Esophagus muscularis mucosa (tissue), 3 donors: ENCODE measurements at regions not wholly inside any gene's neighbourhood (a gene's known extent, or its start where the extent isn't known, plus 50 kb on each side); places are given as distances from the start of the nearest gene placed in this dataset.

Source experiments
- CTCF ChIP-seq, 3 experiments: fragments of 200-600 bp in 2 of 3; fragments of 450-650 bp in 1 of 3; sonication (generic) in 2 of 3; IDR thresholded peaks; one replicate each; pipeline ENCODE4 v1.5.1; 2017 to 2019; ENCODE audit warnings: antibody characterized with exemption in 3 of 3, mild to moderate bottlenecking in 2 of 3, moderate library complexity in 1 of 3
- POLR2A ChIP-seq: fragments of 450-650 bp; IDR thresholded peaks from one replicate; pipeline ENCODE4 v1.6.1; 2017; ENCODE audit warnings: antibody characterized with exemption, moderate library complexity, mild to moderate bottlenecking, low read depth
- POLR2AphosphoS5 ChIP-seq, 2 donors: sonication (generic); formaldehyde crosslinking; IDR thresholded peaks; one replicate each; pipeline ENCODE4 v1.6.1; 2017; ENCODE audit warnings: antibody characterized with exemption in 2 of 2

- TF ChIP-seq POLR2A = no peak
- TF ChIP-seq POLR2AphosphoS5 (IDR thresholded peaks at IDR 0.05) = no peak
- no peak for TF ChIP-seq CTCF (IDR thresholded peaks at IDR 0.05)
Observed at GRCh38 chrX:46180258-46180687, 364.9 kb downstream of the ZNF674 start.
